GM12872 (cell line): ENCODE measurements at regions not wholly inside any gene's neighbourhood (a gene's known extent, or its start where the extent isn't known, plus 50 kb on each side); places are given as distances from the start of the nearest gene placed in this dataset.

Experiments used
- TF ChIP-seq, protein P1 (sequence below): IDR thresholded peaks from 3 replicates; pipeline ENCODE4 v1.5.1; 2011; ENCODE audit warnings: low read depth, mild to moderate bottlenecking, low read length, moderate library complexity; ENCODE audit not compliant: insufficient read depth

DNA sequence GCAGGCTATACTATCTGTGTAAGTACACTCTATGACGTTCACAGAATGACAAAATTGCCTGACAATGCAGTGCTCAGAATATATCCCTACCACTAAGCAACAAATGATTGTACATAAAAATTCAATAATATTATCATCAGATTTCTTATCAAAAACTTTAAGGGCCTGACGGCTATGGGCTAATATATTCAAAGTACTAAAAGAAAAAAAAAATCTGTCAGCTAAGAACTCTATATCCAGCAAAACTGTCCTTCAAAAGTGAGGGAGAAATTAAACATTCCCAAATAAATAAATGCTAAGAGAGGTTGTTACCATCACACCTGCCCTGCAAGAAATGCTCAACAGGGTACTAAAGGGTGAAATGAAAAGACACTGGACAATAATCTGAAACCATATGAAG lies 127.3 kb downstream of the TM2D1 start:
- TF ChIP-seq, protein P1, sequence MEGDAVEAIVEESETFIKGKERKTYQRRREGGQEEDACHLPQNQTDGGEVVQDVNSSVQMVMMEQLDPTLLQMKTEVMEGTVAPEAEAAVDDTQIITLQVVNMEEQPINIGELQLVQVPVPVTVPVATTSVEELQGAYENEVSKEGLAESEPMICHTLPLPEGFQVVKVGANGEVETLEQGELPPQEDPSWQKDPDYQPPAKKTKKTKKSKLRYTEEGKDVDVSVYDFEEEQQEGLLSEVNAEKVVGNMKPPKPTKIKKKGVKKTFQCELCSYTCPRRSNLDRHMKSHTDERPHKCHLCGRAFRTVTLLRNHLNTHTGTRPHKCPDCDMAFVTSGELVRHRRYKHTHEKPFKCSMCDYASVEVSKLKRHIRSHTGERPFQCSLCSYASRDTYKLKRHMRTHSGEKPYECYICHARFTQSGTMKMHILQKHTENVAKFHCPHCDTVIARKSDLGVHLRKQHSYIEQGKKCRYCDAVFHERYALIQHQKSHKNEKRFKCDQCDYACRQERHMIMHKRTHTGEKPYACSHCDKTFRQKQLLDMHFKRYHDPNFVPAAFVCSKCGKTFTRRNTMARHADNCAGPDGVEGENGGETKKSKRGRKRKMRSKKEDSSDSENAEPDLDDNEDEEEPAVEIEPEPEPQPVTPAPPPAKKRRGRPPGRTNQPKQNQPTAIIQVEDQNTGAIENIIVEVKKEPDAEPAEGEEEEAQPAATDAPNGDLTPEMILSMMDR = no peak

DNA sequence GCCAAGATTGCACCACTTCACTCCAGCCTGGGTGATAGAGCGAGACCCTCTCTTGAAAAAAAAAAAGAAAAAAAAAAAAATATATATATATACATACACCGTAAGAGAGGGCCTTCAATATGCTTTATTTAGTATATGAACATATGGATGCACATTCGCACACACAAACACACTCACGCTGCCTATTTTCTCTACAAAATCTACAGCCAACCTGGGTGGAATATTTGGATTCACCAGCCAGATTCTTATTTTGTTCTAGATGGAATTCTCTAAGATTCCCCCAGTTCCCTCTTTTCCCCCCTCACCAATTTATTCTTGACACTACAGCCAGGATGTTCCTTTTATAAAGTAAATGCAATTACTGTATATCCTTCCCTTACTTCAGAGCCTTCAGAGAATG lies 131.6 kb downstream of the TM2D1 start:
- TF ChIP-seq, protein P1 = no peak

DNA sequence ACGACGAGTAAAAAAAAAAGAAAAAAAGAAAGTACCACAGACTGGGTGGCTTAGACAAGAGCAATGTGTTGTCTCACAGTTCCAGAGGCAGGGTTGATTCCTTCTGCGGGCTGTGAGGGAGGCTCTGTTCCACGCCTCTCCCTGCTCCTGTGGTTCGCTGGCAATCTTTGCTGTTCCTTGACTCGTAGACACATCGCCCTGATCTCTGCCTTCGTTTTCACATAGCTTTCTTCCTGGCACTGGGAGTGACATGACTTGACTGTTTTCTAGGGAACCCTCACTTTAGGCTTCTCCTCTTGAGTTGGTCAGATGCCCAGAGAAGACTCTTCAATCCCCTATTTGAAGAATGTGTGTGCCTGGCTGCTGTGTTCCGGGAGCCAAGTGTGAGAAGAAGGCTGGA lies 133.6 kb downstream of the TM2D1 start:
- TF ChIP-seq, protein P1 = no peak

DNA sequence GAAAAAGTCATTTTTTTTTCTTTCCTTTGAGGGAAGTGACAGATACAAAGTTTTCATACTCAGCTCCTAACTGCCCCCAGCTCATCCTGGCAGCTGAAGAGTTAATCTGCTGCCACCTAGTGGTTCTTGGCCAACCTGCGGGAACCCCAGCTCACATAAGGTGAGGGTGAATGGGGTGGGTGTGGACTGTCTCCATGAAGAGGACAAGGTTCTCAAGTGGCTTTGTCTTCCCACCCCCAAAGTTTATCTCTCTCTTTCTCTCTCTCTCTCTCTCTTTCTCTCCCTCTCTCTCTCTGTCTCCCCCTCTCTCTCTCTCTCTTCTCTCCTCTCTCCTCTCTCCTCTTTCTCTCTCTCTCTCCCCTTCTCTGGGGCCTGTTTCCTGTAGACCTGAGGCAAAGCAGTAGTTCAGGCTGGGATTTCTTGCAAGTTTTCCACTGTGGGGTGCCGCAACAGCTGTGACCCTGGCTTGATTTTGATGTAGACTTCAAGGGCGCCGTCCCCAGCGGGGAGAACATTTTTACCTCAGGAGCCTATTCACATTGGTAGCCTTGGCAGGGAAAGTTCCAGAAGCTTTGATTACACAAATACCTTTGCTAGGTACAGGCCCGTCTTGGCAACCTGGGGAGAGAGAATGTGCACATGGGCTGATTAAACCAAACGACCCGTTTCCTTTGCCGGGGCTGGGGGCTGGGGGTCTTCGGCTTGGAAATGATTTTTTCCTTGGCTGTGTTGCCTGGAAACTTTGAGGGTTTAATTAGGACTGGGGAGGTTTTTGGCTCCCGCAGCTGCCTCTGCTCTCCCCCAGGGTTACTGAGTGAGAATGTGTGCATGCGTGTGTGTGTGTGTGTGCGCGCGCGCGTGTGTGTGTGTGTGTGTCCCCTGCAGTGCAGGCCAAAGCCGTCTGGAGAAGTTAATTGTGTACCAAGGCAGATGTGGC lies 135.9 kb downstream of the TM2D1 start:
- TF ChIP-seq, protein P1 = peak; percentile 92

DNA sequence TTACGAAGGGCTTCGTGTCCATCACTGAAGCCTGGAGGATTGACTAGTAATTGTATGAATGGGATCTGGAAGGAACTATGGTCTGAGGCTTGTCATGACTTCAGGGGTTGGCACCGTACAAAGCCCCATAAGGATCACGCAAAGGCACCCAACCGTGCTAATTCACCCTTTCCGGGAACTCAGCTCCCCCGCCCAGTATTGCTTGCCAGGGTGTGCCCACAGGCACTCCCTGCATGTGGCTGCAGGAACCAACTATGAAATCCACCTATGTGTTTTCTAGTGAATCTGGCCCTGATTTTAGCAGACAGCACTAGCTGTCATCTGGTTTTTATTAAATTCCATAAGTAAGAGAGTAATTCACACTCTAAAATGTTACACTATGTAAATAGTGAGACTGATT lies 139.2 kb downstream of the TM2D1 start:
- TF ChIP-seq, protein P1 = no peak

DNA sequence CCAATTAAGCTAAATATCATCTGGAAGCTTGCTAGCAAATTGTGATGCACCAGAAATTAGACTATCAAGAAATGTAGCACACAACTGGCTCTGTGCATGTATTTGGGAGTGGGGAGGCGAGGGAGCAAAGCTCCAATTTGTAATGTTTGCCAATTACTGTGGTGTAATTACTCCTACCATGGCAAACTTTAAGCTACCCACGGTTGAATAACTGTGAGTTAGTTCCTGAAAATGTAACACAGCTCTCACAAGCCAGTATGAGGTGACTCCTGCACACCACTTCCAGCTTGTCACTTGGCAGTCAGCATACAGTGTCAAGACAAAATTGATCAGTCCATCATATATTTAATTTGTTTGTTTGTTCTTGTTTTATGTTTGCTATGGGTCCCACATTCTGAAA lies 141.2 kb downstream of the TM2D1 start:
- TF ChIP-seq, protein P1 = no peak

DNA sequence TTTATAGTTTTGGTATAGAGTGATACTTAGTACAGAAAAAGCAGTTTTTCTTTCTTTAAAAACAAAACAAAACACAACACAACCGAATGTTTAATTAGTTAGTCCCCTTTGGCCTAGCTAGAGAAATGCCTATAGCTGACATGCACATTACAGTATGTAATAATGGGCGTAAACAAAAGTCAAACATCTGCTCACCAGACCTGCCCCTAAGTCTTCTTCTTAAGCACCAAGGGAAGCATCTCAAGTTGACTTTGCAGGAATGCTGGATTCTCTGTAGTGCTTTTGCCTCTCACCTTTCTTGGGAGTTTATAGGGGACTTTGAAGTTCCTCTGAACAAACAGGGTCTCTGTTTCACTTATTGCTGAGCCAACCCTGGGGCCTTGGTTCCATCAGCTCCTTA lies 143.7 kb downstream of the TM2D1 start:
- TF ChIP-seq, protein P1 = no peak
